Fibroblast of the aortic adventitia (primary cell): ENCODE measurements at regions not wholly inside any gene's neighbourhood (a gene's known extent, or its start where the extent isn't known, plus 50 kb on each side); places are given as distances from the start of the nearest gene placed in this dataset. TPM values are rescaled to one million over a fixed set of nuclear protein-coding genes. Genes with fewer than 3 reads are reported as not detected.

Experiments
- DNase-seq: peaks from one replicate; pipeline ENCODE4 v3.0.0-alpha.2; 2010; ENCODE audit warnings: low read depth
- H3K4me3 ChIP-seq: 2 replicates; pipeline ENCODE4 v1.5.1; 2011; ENCODE audit warnings: low read depth, mild to moderate bottlenecking, control low read depth, low read length, moderate library complexity
- small RNA-seq: library from RNA; depleted of rRNA; stranded (forward); fragments of <200 nt; gene quantifications from one replicate; pipeline ENCODE3, GENCODE V24; 2012
- TF ChIP-seq, protein P1 (sequence below): IDR thresholded peaks from 2 replicates; pipeline ENCODE4 v1.5.1; 2011; ENCODE audit warnings: mild to moderate bottlenecking, low read length, control low read depth, inconsistent platforms; ENCODE audit not compliant: insufficient read depth

DNA sequence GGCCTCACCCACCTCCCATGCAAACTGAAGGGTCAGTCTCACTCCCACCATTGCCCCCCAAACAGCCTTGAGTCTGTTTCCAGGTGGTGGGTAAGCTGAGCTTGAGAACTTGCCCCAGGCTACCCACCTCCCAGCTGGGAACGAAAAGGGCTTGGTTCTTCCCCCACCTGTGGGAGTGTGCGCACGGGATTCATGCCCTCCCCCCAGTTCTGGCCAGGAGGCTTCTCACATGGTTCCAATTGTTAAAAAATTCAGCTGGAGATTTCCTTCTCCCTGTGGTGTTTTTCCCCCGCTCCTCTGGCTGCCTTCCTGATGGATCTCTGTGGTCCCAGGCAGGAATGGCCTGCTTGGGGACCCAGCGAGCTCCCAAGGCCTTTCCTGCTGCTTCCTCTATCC, 81.8 kb upstream of the C21orf91 start:
- DNase-seq: no peak
- TF ChIP-seq, protein P1, sequence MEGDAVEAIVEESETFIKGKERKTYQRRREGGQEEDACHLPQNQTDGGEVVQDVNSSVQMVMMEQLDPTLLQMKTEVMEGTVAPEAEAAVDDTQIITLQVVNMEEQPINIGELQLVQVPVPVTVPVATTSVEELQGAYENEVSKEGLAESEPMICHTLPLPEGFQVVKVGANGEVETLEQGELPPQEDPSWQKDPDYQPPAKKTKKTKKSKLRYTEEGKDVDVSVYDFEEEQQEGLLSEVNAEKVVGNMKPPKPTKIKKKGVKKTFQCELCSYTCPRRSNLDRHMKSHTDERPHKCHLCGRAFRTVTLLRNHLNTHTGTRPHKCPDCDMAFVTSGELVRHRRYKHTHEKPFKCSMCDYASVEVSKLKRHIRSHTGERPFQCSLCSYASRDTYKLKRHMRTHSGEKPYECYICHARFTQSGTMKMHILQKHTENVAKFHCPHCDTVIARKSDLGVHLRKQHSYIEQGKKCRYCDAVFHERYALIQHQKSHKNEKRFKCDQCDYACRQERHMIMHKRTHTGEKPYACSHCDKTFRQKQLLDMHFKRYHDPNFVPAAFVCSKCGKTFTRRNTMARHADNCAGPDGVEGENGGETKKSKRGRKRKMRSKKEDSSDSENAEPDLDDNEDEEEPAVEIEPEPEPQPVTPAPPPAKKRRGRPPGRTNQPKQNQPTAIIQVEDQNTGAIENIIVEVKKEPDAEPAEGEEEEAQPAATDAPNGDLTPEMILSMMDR: no peak
- H3K4me3 ChIP-seq: no peak overlapping the region

DNA sequence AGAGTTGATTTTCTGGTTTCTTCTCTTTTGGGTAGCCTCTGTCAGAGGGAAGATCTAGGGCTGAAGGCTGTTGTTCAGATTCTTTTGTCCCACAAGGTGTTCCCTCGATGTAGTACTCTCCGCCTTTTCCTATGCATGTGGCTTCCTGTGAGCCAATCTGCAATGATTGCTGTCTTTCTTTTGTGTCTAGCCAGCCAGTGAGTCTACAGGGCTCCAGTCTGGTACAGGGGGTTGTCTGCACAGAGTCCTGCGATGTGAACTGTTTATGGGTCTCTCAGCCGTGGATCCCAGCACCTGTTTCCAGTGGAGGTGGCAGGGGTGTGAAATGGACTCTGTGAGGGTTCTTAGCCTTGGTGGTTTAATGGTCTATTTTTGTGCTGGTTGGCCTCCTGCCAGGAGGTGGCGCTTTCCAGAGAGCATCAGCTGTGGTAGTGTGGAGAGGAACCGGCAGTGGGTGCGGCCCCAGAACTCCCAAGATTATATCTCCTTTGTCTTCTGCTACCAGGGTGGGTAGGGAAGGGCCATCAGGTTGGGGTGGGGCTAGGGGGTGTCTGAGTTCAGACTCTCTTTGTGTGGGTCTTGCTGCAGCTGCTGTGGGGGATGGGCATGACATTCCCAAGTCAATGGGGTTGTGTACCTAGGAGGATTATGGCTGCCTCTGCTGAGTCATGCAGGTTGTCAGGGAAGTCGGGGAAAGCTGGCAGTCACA, 81.3 kb upstream of the C21orf91 start:
- H3K4me3 ChIP-seq: no peak overlapping the region
- no peak for DNase-seq
- TF ChIP-seq, protein P1: no peak

DNA sequence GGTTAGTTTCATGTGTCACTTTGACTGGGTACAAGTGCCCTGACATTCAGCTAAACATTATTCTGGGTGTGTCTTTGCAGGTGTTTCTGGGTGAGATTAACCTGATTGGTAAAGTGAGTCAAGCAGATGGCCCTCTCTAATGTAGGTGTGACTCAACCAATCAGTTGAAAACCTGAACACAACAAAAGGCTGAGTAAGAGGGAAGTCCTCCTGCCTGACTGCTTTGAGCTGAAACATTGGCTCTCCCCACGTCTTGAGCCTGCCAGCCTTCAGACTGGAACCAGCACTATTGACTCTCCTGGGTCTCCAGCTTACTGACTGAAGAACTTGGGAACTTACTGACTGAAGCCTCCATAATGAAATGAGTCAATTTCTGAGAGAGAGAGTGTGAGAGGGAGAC, 70.0 kb upstream of the C21orf91 start:
- TF ChIP-seq, protein P1: no peak
- no peak overlapping the region for H3K4me3 ChIP-seq
- no peak for DNase-seq

DNA sequence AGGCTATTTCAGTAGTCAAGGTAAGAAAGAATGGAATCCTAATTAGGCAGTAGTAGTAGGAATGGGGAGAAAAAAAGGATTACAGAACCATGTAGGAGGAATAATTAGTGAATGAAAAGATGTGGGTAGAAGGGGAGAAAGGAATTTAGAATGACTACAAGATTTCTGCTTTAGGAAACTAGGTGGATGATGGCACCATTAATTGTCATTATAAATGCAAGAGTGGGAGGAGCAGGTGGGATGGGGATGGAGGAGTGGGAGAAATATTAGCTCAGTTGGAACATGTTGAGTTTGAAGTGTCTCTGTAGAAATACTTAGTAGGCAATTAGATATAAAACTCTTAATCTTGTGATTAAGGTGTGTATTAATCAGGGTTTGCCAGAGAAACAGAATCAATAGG, 50.0 kb upstream of the C21orf91 start:
- TF ChIP-seq, protein P1: no peak
- no peak overlapping the region for H3K4me3 ChIP-seq
- DNase-seq: no peak

Small RNA genes lying in the stretch of these regions (small RNA-seq; reads per million reads assigned to genes)
- not detected for gene RPL37P3
